ENCODE measurements at regions not wholly inside any gene's neighbourhood (a gene's known extent, or its start where the extent isn't known, plus 50 kb on each side); places are given as distances from the start of the nearest gene placed in this dataset.

- Histone ChIP-seq H3K9me3 (no peaks in the 10 kb centered on the region), H3K27ac (no peak overlapping the region), H3K4me3 (no peak overlapping the region), H3K4me2 (no peak overlapping the region), H3K4me1 (no peaks in the 10 kb centered on the region)
- TF ChIP-seq NFE2L2 (conservative IDR thresholded peaks at IDR 0.05; ENCODE audit: low read length) (no peak), NR3C1 (IDR thresholded peaks at IDR 0.05) (no peak), ATOH8 (CRISPR knock-in tag; IDR thresholded peaks at IDR 0.05; ENCODE audit: low read depth) (no peak), MAZ (IDR thresholded peaks at IDR 0.05; ENCODE audit: borderline replicate concordance, low read depth, low read length) (no peak), ZNF302 (CRISPR knock-in tag; IDR thresholded peaks at IDR 0.05) (no peak), EP300 (IDR thresholded peaks at IDR 0.05) (no peak), PHF8 (IDR thresholded peaks at IDR 0.05; ENCODE audit: borderline replicate concordance, low read depth) (no peak), POLR2A (IDR thresholded peaks at IDR 0.05; ENCODE audit: low read length) (no peak), HDAC2 (IDR thresholded peaks at IDR 0.05) (no peak), HOXB5 (CRISPR knock-in tag; IDR thresholded peaks at IDR 0.05) (no peak), ZC3H11A (IDR thresholded peaks at IDR 0.05) (no peak), NPAS2 (CRISPR knock-in tag; IDR thresholded peaks at IDR 0.05; ENCODE audit: borderline replicate concordance) (no peak), HEYL (CRISPR knock-in tag; IDR thresholded peaks at IDR 0.05) (no peak), MYC (IDR thresholded peaks at IDR 0.05; ENCODE audit: borderline replicate concordance, low read length) (no peak), TFCP2L1 (CRISPR knock-in tag; IDR thresholded peaks at IDR 0.05) (no peak), GATA3 (IDR thresholded peaks at IDR 0.05; ENCODE audit: borderline replicate concordance) (no peak), PBX3 (IDR thresholded peaks at IDR 0.05) (no peak), RCOR1 (IDR thresholded peaks at IDR 0.05; ENCODE audit: low read depth, low read length) (no peak), EHMT2 (IDR thresholded peaks at IDR 0.05; ENCODE audit: low read depth) (no peak), ZSCAN20 (CRISPR knock-in tag; IDR thresholded peaks at IDR 0.05) (no peak)
- POLR2A ChIA-PET = no interaction called here
- ATAC-seq (no peak), DNase-seq (ENCODE audit: low read depth in 1 of 2, low spot score in 1 of 2) (no peak), FAIRE-seq (no peak)
- 68% methylated on average over 2 of the region's 2 CpGs for WGBS (ENCODE audit: missing lambda C conversion rate)
- CTCF ChIA-PET = no interaction called here
Measured at GRCh38 chr3:194905696-194906095, 220.0 kb downstream of the FAM43A start.

GRCh38 chr3:194906229-194906629 lies 220.5 kb downstream of the FAM43A start:
- Histone ChIP-seq H3K4me2 (no peak overlapping the region), H3K4me1 (no peaks in the 10 kb centered on the region), H3K27ac (no peak overlapping the region), H3K9me3 (no peaks in the 10 kb centered on the region), H3K4me3 (no peak overlapping the region)
- TF ChIP-seq JUNB (IDR thresholded peaks at IDR 0.05) = no peak
- TF ChIP-seq MAX (IDR thresholded peaks at IDR 0.05) = no peak
- no peak for TF ChIP-seq EHF (CRISPR knock-in tag; IDR thresholded peaks at IDR 0.05)
- TF ChIP-seq ESRRA (IDR thresholded peaks at IDR 0.05; ENCODE audit: borderline replicate concordance, low read length) = no peak
- no peak for TF ChIP-seq MAZ (IDR thresholded peaks at IDR 0.05; ENCODE audit: borderline replicate concordance, low read depth, low read length)
- TF ChIP-seq CEBPB (IDR thresholded peaks at IDR 0.05) = no peak
- TF ChIP-seq BHLHE40 (IDR thresholded peaks at IDR 0.05; ENCODE audit: low read depth, low read length) = no peak
- TF ChIP-seq HOXB13 (CRISPR knock-in tag; IDR thresholded peaks at IDR 0.05; ENCODE audit: low read depth) = no peak
- no peak for TF ChIP-seq FOXS1 (CRISPR knock-in tag; IDR thresholded peaks at IDR 0.05)
- TF ChIP-seq CBX8 (IDR thresholded peaks at IDR 0.05) = no peak
- no peak for TF ChIP-seq POLR2A (IDR thresholded peaks at IDR 0.05; ENCODE audit: low read length)
- TF ChIP-seq HES2 (IDR thresholded peaks at IDR 0.05) = no peak
- TF ChIP-seq TFCP2L1 (CRISPR knock-in tag; IDR thresholded peaks at IDR 0.05) = no peak
- TF ChIP-seq POLR2AphosphoS2 (conservative IDR thresholded peaks at IDR 0.05; ENCODE audit: low read length) = no peak
- no peak for TF ChIP-seq ZNF302 (CRISPR knock-in tag; IDR thresholded peaks at IDR 0.05)
- no peak for TF ChIP-seq JUN (IDR thresholded peaks at IDR 0.05)
- TF ChIP-seq EP300 (IDR thresholded peaks at IDR 0.05) = no peak
- TF ChIP-seq CBX2 (IDR thresholded peaks at IDR 0.05; ENCODE audit: borderline replicate concordance, low read depth) = no peak
- no peak for TF ChIP-seq NFE2L2 (conservative IDR thresholded peaks at IDR 0.05; ENCODE audit: low read length)
- no peak for TF ChIP-seq MAFK (IDR thresholded peaks at IDR 0.05; ENCODE audit: partially characterized antibody)
- FAIRE-seq (no peak), DNase-seq (ENCODE audit: low read depth in 1 of 2, low spot score in 1 of 2) (no peak), ATAC-seq (no peak)
- WGBS (ENCODE audit: missing lambda C conversion rate) = 38% methylated on average over 4 of the region's 4 CpGs
- CTCF ChIA-PET = no interaction called here
- POLR2A ChIA-PET = no interaction called here

All from A549 (cell line).